Right cardiac atrium (tissue), 5 donors: ENCODE measurements at regions not wholly inside any gene's neighbourhood (a gene's known extent, or its start where the extent isn't known, plus 50 kb on each side); places are given as distances from the start of the nearest gene placed in this dataset.

Source experiments
- ATAC-seq, 2 donors: fragments of 200-7000 bp; cut with Tn5 transposase; one replicate each; pipeline versions ENCODE4 v1.8.0 to v1.9.1; 2020; ENCODE audit warnings: moderate library complexity in 2 of 2, mild to moderate bottlenecking in 1 of 2
- DNase-seq, 3 donors: peaks; one replicate each; pipeline ENCODE4 v3.0.0-alpha.2; 2020
- H3K27ac ChIP-seq: one replicate; pipeline ENCODE4 v1.5.1; 2013; ENCODE audit warnings: mild to moderate bottlenecking, low read length, control low read depth, moderate library complexity
- H3K27me3 ChIP-seq: one replicate; pipeline ENCODE4 v1.6.1; 2013; ENCODE audit not compliant: control insufficient read depth, insufficient read depth
- H3K4me1 ChIP-seq: one replicate; pipeline ENCODE4 v1.6.1; 2013; ENCODE audit warnings: low read length; ENCODE audit not compliant: control insufficient read depth, insufficient read depth
- H3K4me3 ChIP-seq: one replicate; pipeline ENCODE4 v1.5.1; 2013; ENCODE audit warnings: low read length, control low read depth
- H3K9me3 ChIP-seq: one replicate; pipeline ENCODE4 v1.6.1; 2013; ENCODE audit warnings: low read length; ENCODE audit not compliant: control insufficient read depth
- WGBS: extraction: QIAGEN DNeasy Blood & Tissue Kit; methylation state at CpG from one replicate; pipeline ENCODE4 v1.1.7; 2013; 5-methylcytosine and 5-hydroxymethylcytosine counted together
- intact Hi-C, 4 donors: fragments of 100-400 bp; cut with DNase I; formaldehyde crosslinking; loops; one replicate each; pipeline versions ENCODE4 v1.11.0 to v1.14.0; 2022 to 2023
- donor health status: healthy with polysubstance abuse.
- donor health status: DM: no; HTN: yes; CAD: no.
- donor health status: DM: no; HTN: no; CAD: no.
- donor health status: DM: no; HTN: yes; CAD: no; lungs with severe emphysema.
- donor health status: DM: yes; HTN: yes; CAD: no.

DNA sequence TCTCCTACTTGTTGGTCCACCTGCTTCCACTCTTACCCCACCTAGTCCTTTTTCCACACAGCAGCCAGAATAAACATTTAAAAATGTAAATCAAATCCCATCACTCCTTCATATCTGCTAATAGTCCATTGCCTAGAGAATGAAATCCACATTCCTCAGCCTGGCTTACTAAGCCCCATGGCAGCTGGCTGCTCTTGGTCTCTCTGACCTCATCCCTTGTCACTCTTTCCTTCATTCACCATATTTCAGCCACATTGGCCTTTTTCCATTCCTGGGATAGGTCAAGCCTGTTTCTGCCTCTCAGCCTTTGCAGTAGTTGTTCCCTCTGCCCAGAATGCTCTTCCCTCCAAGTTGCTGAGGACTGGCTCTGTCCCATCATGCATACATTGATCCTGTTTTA lies 512.8 kb downstream of the INSC start:
- intact Hi-C loops: no loop called here
- H3K27me3 ChIP-seq: no peaks in the 10 kb centered on the region
- ATAC-seq (no peak), DNase-seq (no peak)
- H3K4me3 ChIP-seq: no peak overlapping the region
- H3K4me1 ChIP-seq: no peaks in the 10 kb centered on the region
- no peak overlapping the region for H3K27ac ChIP-seq
- no peaks in the 10 kb centered on the region for H3K9me3 ChIP-seq

DNA sequence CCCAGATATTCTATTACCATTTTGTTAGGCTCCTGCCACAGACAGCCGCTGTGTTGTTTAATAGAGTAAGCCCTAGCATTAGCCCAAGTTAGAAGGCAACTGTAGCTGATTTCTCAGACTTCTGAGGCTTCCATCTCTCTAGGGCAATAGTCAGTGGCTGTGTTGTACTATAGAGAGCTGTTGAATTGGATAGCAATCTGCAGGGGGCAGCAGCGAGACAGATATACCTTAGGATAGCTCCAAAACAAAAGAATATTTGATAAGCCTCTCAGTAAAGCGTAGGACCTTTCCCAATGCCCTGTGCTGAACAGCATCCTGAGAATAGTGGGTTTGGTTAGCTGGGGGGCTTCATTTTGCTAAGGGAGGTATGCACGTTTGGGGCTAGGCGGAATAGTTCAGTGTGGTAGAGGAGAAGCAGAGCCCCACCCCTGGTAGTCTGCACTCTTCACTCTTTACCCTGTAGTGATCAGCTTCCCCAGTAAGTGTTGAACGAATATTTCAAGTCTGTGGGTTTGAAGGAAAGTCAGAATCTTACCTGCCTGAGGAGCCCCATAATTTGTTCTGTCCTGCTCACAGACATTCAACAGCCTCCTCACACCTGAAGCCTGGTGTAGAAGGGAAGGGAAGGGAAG lies 515.1 kb downstream of the INSC start:
- intact Hi-C loops: no loop called here
- WGBS: 66% methylated on average over 6 of the region's 6 CpGs
- H3K9me3 ChIP-seq: no peaks in the 10 kb centered on the region
- DNase-seq (peak in 2 of 3 donors; percentile 24 to 70), ATAC-seq (peak; percentile 26 to 67)
- no peaks in the 10 kb centered on the region for H3K4me1 ChIP-seq
- H3K4me3 ChIP-seq: no peak overlapping the region
- H3K27ac ChIP-seq: no peak overlapping the region
- no peaks in the 10 kb centered on the region for H3K27me3 ChIP-seq

- Histone ChIP-seq H3K4me3 (no peak overlapping the region), H3K27me3 (no peaks in the 10 kb centered on the region), H3K27ac (no peak overlapping the region), H3K4me1 (no peaks in the 10 kb centered on the region), H3K9me3 (no peaks in the 10 kb centered on the region)
- ATAC-seq (no peak), DNase-seq (no peak)
- intact Hi-C loops: no loop called here
- WGBS: 95% methylated on average over 2 of the region's 2 CpGs
These were observed 516.2 kb downstream of the INSC start for GRCh38 chr11:15630896-15631295.

DNA sequence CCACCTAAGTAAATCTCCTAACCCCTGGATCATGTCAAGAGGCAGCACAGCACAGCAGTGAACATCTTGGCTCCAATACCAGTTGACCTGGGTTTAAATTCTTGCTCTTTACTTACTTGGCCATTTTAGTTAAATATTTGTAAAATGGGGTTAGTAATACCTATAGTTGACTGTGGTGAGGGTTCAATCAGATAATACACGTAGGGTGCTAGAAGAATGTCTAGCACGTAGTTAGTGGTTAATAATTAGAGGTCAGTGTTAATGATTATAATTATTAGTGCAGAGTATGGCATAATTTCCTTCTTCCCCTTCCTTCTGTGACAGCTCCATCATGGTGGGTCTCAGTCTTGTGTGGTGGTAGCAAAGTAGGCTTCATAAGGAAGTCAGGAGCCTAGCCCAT lies 520.8 kb downstream of the INSC start:
- no peaks in the 10 kb centered on the region for H3K9me3 ChIP-seq
- H3K27me3 ChIP-seq: no peaks in the 10 kb centered on the region
- no peak for ATAC-seq
- H3K4me3 ChIP-seq: no peak overlapping the region
- peaks cover 1% of the 10 kb centered on the region for H3K4me1 ChIP-seq
- 89% methylated on average over 2 of the region's 2 CpGs for WGBS
- no peak overlapping the region for H3K27ac ChIP-seq
- intact Hi-C loops: no loop called here
- no peak for DNase-seq

- peak in 1 of 2 donors; percentile 20 for ATAC-seq
- H3K27ac ChIP-seq: no peak overlapping the region
- 95% methylated on average over 3 of the region's 3 CpGs for WGBS
- no peaks in the 10 kb centered on the region for H3K27me3 ChIP-seq
- DNase-seq: no peak
- intact Hi-C loops: no loop called here
- H3K4me1 ChIP-seq: peaks cover 1% of the 10 kb centered on the region
- H3K9me3 ChIP-seq: no peaks in the 10 kb centered on the region
- no peak overlapping the region for H3K4me3 ChIP-seq
These were observed 521.9 kb downstream of the INSC start for GRCh38 chr11:15636521-15637089.

DNA sequence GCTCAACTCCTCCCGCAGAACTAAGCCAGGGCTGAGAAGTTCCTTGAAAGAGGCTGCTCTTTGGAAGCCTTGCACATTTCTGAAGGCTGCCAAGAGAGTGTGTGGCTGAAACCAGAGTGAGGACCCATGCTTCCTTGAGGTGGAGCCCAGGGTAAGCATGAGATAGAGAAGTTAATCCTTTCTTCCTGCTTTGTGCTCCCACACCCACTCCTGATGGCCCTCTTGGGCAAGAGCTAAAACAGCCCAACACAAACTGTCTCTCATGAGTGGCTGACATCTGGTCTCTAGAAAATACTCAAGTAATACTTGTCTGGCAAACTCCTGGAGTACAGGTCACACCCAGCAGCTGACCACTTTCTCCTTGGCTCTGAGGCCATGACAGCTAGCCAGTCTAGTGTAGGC lies 523.7 kb downstream of the INSC start:
- peak; percentile 46 to 70 for ATAC-seq
- no peak overlapping the region for H3K27ac ChIP-seq
- H3K27me3 ChIP-seq: no peaks in the 10 kb centered on the region
- peak in 1 of 3 donors; percentile 53 for DNase-seq
- H3K4me1 ChIP-seq: peaks cover 1% of the 10 kb centered on the region
- intact Hi-C loops: no loop called here
- H3K9me3 ChIP-seq: no peaks in the 10 kb centered on the region
- 78% methylated on average over 1 of the region's 1 CpG for WGBS
- no peak overlapping the region for H3K4me3 ChIP-seq

- intact Hi-C loops: no loop called here
- no peak for ATAC-seq
- Histone ChIP-seq H3K4me3 (no peak overlapping the region), H3K9me3 (no peaks in the 10 kb centered on the region), H3K4me1 (peaks cover 1% of the 10 kb centered on the region), H3K27ac (no peak overlapping the region), H3K27me3 (no peaks in the 10 kb centered on the region)
- no peak for DNase-seq
- 80% methylated on average over 9 of the region's 9 CpGs for WGBS
These were observed 525.6 kb downstream of the INSC start for GRCh38 chr11:15640318-15640717.

DNA sequence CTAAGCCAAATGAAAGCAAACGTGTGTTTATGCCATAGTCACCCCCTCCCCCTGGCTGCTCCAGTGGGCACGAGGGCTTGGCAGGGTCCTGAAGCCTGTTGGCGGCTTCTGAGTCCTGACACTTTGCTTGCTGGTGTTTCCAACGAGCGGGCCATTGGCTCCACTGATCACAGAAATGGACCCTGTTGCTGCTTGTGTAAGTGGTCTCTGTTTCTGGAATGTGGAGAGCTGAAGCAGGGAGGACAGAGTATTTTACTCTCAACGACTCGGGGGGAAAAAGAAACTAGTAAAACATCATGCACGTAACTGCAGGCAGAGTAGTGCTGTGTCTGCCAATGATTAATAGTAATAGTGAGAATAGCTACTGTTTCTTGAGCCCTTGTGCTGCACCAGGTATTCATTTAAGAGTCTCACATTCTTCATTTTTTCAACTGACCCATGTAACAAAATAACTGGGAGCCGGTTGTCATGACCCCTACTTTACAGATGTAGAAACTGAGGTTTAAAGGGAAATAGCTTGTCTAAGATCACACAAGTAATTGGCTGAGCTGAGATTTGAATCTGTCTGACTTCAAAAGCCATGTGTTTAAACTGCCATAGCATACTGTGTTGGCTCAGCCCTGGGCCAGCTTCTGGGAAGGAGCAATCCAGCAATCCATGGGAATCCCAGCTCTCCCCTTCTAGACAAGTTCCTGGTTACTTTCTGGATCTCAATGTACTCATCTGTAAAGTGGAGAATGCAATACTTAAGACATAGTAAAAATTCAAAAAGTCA lies 526.7 kb downstream of the INSC start:
- ATAC-seq: no peak
- H3K4me3 ChIP-seq: no peak overlapping the region
- peaks cover 1% of the 10 kb centered on the region for H3K4me1 ChIP-seq
- H3K27ac ChIP-seq: no peak overlapping the region
- WGBS: 56% methylated on average over 9 of the region's 9 CpGs
- H3K27me3 ChIP-seq: no peaks in the 10 kb centered on the region
- no peaks in the 10 kb centered on the region for H3K9me3 ChIP-seq
- intact Hi-C loops: no loop called here
- DNase-seq: peak in 1 of 3 donors; percentile 56

DNA sequence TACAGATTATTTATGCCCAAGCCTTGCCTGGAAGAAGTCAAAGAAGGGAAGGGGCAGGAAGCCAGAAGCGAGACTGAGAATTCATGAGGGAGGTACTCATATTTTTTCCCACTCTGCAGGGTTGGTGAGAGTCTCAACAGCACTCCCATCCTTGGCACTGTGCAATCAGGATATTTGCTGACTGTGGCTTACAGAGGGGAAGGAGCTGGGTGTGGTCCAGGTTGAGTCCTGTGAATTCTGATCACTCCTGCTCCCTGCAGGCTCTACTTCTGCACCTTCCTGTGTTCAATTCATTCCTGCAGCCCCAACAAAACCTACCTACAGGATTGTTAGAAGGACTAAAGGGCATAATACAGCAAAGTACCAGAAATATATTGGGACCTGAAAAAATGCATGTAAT lies 530.5 kb downstream of the INSC start:
- DNase-seq (no peak), ATAC-seq (no peak)
- intact Hi-C loops: loop anchor here in 1 of 4 donors (5.0 kb wide), 1 partner anchor 967 kb away; no protein-coding TSS in a partner anchor
- H3K27me3 ChIP-seq: no peaks in the 10 kb centered on the region
- H3K4me1 ChIP-seq: peaks cover 2% of the 10 kb centered on the region
- no peak overlapping the region for H3K4me3 ChIP-seq
- WGBS: 72% methylated on average over 1 of the region's 1 CpG
- no peaks in the 10 kb centered on the region for H3K9me3 ChIP-seq
- no peak overlapping the region for H3K27ac ChIP-seq

- intact Hi-C loops: loop anchor here in 3 of 4 donors (5.0 to 10.0 kb wide), 5 partner anchors 165 to 965 kb away; no protein-coding TSS in a partner anchor
- Histone ChIP-seq H3K4me1 (peaks cover 6% of the 10 kb centered on the region), H3K4me3 (no peak overlapping the region), H3K27me3 (no peaks in the 10 kb centered on the region), H3K9me3 (no peaks in the 10 kb centered on the region), H3K27ac (peak overlapping the region; percentile 70)
- 35% methylated on average over 14 of the region's 14 CpGs for WGBS
- DNase-seq (no peak), ATAC-seq (no peak)
These were observed 534.8 kb downstream of the INSC start for GRCh38 chr11:15649371-15650104.
